ENCODE measurements at regions not wholly inside any gene's neighbourhood (a gene's known extent, or its start where the extent isn't known, plus 50 kb on each side); places are given as distances from the start of the nearest gene placed in this dataset.

GRCh38 chr5:97383996-97384395, 200.9 kb upstream of the RIOK2 start:
- no peaks in the 10 kb centered on the region for H3K4me1 ChIP-seq (ENCODE audit: control insufficient read depth, insufficient read depth, low read length)
- ChIA-PET CTCF (no interaction called here), POLR2A (no interaction called here)
- no peak overlapping the region for H3K27ac ChIP-seq (ENCODE audit: low read length)
- no peaks in the 10 kb centered on the region for H3K9me3 ChIP-seq (ENCODE audit: control insufficient read depth, insufficient read depth, low read depth, low read length)
- ATAC-seq (no peak), DNase-seq (ENCODE audit: low read depth, low spot score) (peak; percentile 4)
- BruUV-seq (replicated peaks) = no TSS peak
- TF ChIP-seq TCF7L2 (IDR thresholded peaks at IDR 0.05; ENCODE audit: low read depth, low read length) (no peak), CTCF (IDR thresholded peaks at IDR 0.05) (no peak), POLR2AphosphoS5 (IDR thresholded peaks at IDR 0.05; ENCODE audit: low read depth, low read length) (no peak), SIN3A (IDR thresholded peaks at IDR 0.05; ENCODE audit: borderline replicate concordance, insufficient read depth, low read depth, low read length) (no peak), REST (IDR thresholded peaks at IDR 0.05; ENCODE audit: insufficient read depth in 1 of 2, low read depth in 2 of 2, low read length in 1 of 2) (no peak)
- H3K27me3 ChIP-seq (ENCODE audit: control insufficient read depth, insufficient read depth, low read length) = no peaks in the 10 kb centered on the region
- intact Hi-C loops (cut with micrococcal nuclease; ENCODE audit: unreplicated experiment) = no loop called here
- in situ Hi-C loops (cut with HindIII; ENCODE audit: low pct_unique_long_range_greater_than_20kb, low sequenced_read_pairs) = no loop called here
- H3K4me3 ChIP-seq (ENCODE audit: low read depth in 2 of 2, low read length in 2 of 2) = no peak overlapping the region
- H3K36me3 ChIP-seq (ENCODE audit: control insufficient read depth, insufficient read depth, low read length) = no peaks in the 10 kb centered on the region

- BruUV-seq (replicated peaks) = no TSS peak
- ATAC-seq (peak; percentile 56; the same call in 1 of the 2 replicates), DNase-seq (ENCODE audit: low read depth, low spot score) (peak; percentile 48)
- TF ChIP-seq POLR2AphosphoS5 (IDR thresholded peaks at IDR 0.05; ENCODE audit: low read depth, low read length) (no peak), REST (IDR thresholded peaks at IDR 0.05; ENCODE audit: insufficient read depth in 1 of 2, low read depth in 2 of 2, low read length in 1 of 2) (no peak), TCF7L2 (IDR thresholded peaks at IDR 0.05; ENCODE audit: low read depth, low read length) (no peak), SIN3A (IDR thresholded peaks at IDR 0.05; ENCODE audit: borderline replicate concordance, insufficient read depth, low read depth, low read length) (no peak), CTCF (IDR thresholded peaks at IDR 0.05) (no peak)
- H3K36me3 ChIP-seq (ENCODE audit: control insufficient read depth, insufficient read depth, low read length) = no peaks in the 10 kb centered on the region
- no peaks in the 10 kb centered on the region for H3K4me1 ChIP-seq (ENCODE audit: control insufficient read depth, insufficient read depth, low read length)
- no peaks in the 10 kb centered on the region for H3K9me3 ChIP-seq (ENCODE audit: control insufficient read depth, insufficient read depth, low read depth, low read length)
- no peak overlapping the region for H3K27ac ChIP-seq (ENCODE audit: low read length)
- H3K4me3 ChIP-seq (ENCODE audit: low read depth in 2 of 2, low read length in 2 of 2) = no peak overlapping the region
- POLR2A ChIA-PET = interaction anchor here (0.7 kb wide), 1 partner anchor 721 kb away, joined by 5 read pairs; no protein-coding TSS in a partner anchor
- intact Hi-C loops (cut with micrococcal nuclease; ENCODE audit: unreplicated experiment) = no loop called here
- CTCF ChIA-PET = no interaction called here
- in situ Hi-C loops (cut with HindIII; ENCODE audit: low pct_unique_long_range_greater_than_20kb, low sequenced_read_pairs) = no loop called here
- no peaks in the 10 kb centered on the region for H3K27me3 ChIP-seq (ENCODE audit: control insufficient read depth, insufficient read depth, low read length)
These were observed 205.7 kb upstream of the RIOK2 start for GRCh38 chr5:97388794-97389193.
